ENCODE measurements at regions not wholly inside any gene's neighbourhood (a gene's known extent, or its start where the extent isn't known, plus 50 kb on each side); places are given as distances from the start of the nearest gene placed in this dataset.

GRCh38 chr2:64303250-64303649 is 150.7 kb upstream of the LGALSL start:
- TF ChIP-seq CTCF (IDR thresholded peaks at IDR 0.05), result no peak
- no peak for TF ChIP-seq POLR2A (IDR thresholded peaks at IDR 0.05)
